ENCODE measurements at regions not wholly inside any gene's neighbourhood (a gene's known extent, or its start where the extent isn't known, plus 50 kb on each side); places are given as distances from the start of the nearest gene placed in this dataset.

DNA sequence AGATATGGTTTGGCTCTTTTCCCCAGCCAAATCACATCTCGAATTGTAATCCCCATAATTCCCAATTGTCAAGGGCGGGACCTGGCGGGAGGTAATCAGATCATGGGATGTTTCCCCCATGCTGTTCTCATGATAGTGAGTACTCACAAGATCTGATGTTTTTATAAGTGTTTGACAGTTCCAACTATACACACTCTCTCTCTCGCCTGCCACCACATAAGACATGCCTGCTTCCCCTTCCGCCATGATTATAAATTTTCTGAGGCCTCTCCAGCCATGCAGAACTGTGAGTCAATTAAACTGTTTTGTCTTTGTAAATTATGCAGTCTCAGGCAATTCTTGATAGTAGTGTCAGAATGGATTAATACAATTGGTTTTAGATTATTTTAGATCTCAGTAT, 475.7 kb upstream of the CYLC2 start:
- intact Hi-C loops (cut with DNase I; ENCODE audit: low total_unique reads) = no loop called here
- no peaks in the 10 kb centered on the region for H3K27me3 ChIP-seq
- in situ Hi-C loops (cut with MboI; ENCODE audit: low pct_ligation_motif_present in 1 of 4, low pct_unique_long_range_greater_than_20kb in 1 of 4, low sequenced_read_pairs in 3 of 4) = no loop called here
- WGBS, 2 donors (ENCODE audit: low coverage in 1 of 2) = 76 to 80% methylated on average over 5 of the region's 5 CpGs
- H3K4me1 ChIP-seq = no peaks in the 10 kb centered on the region
- H3K9me3 ChIP-seq = no peaks in the 10 kb centered on the region
- TF ChIP-seq, protein P1, sequence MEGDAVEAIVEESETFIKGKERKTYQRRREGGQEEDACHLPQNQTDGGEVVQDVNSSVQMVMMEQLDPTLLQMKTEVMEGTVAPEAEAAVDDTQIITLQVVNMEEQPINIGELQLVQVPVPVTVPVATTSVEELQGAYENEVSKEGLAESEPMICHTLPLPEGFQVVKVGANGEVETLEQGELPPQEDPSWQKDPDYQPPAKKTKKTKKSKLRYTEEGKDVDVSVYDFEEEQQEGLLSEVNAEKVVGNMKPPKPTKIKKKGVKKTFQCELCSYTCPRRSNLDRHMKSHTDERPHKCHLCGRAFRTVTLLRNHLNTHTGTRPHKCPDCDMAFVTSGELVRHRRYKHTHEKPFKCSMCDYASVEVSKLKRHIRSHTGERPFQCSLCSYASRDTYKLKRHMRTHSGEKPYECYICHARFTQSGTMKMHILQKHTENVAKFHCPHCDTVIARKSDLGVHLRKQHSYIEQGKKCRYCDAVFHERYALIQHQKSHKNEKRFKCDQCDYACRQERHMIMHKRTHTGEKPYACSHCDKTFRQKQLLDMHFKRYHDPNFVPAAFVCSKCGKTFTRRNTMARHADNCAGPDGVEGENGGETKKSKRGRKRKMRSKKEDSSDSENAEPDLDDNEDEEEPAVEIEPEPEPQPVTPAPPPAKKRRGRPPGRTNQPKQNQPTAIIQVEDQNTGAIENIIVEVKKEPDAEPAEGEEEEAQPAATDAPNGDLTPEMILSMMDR (IDR thresholded peaks at IDR 0.05) = no peak
- TF ChIP-seq POLR2A (IDR thresholded peaks at IDR 0.05) = no peak
- no peak for TF ChIP-seq EP300 (IDR thresholded peaks at IDR 0.05; ENCODE audit: low read depth)
- no peak for TF ChIP-seq POLR2AphosphoS5 (IDR thresholded peaks at IDR 0.05)
- H3K27ac ChIP-seq = no peak overlapping the region
- no peaks in the 10 kb centered on the region for H3K36me3 ChIP-seq
- H3K4me3 ChIP-seq = no peak overlapping the region
- DNase-seq = no peak

DNA sequence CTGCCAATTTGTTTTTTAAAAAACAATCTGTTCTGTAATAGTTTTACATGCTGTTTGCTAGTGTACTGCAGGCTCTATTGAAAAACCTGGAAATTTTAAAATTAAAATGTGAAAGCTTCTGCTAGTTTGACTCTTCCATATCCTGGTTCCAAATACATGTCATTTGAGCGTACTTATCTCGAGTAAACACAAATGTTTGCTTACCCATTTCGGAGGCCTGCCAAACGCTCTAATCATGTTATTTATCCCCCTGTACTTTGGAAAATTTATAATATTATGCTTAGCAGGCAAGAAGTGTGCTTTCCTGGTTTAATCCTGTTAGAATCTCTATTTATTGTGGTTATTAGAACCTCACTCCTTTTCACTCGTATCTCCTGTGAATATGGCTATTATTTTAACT, 476.8 kb upstream of the CYLC2 start:
- Histone ChIP-seq H3K27me3 (no peaks in the 10 kb centered on the region), H3K4me3 (no peak overlapping the region), H3K27ac (no peak overlapping the region), H3K9me3 (no peaks in the 10 kb centered on the region), H3K36me3 (no peaks in the 10 kb centered on the region), H3K4me1 (no peaks in the 10 kb centered on the region)
- no peak for DNase-seq
- intact Hi-C loops (cut with DNase I; ENCODE audit: low total_unique reads) (no loop called here), in situ Hi-C loops (cut with MboI; ENCODE audit: low pct_ligation_motif_present in 1 of 4, low pct_unique_long_range_greater_than_20kb in 1 of 4, low sequenced_read_pairs in 3 of 4) (no loop called here)
- 52 to 53% methylated on average over 5 of the region's 5 CpGs for WGBS, 2 donors (ENCODE audit: low coverage in 1 of 2)
- no peak for TF ChIP-seq POLR2A (IDR thresholded peaks at IDR 0.05)
- TF ChIP-seq EP300 (IDR thresholded peaks at IDR 0.05; ENCODE audit: low read depth) = no peak
- TF ChIP-seq POLR2AphosphoS5 (IDR thresholded peaks at IDR 0.05) = no peak
- TF ChIP-seq, protein P1 (IDR thresholded peaks at IDR 0.05) = no peak

DNA sequence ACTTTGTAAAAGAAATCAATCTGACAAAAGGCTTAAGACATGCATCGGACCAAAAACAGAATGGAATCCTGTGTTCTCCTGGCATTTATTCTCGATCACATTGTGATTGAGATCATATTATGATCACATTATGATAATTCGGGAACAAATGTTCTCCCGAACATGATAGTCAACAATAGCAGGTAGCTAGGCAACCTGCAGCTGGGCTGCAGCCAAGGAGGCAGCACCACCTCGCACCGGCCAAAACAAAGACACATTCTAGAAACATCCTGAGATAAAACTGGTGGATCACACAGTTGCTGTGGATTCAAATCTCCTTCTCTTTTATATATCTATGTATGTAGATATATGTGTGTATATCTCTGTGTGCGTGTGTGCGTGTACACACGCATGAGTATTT, 480.6 kb upstream of the CYLC2 start:
- TF ChIP-seq, protein P1 (IDR thresholded peaks at IDR 0.05) = no peak
- TF ChIP-seq POLR2AphosphoS5 (IDR thresholded peaks at IDR 0.05) (no peak), POLR2A (IDR thresholded peaks at IDR 0.05) (no peak), EP300 (IDR thresholded peaks at IDR 0.05; ENCODE audit: low read depth) (no peak)
- H3K36me3 ChIP-seq = no peaks in the 10 kb centered on the region
- 77 to 79% methylated on average over 7 to 9 of the region's 9 CpGs for WGBS, 2 donors (ENCODE audit: low coverage in 1 of 2)
- no peaks in the 10 kb centered on the region for H3K27me3 ChIP-seq
- no peaks in the 10 kb centered on the region for H3K9me3 ChIP-seq
- in situ Hi-C loops (cut with MboI; ENCODE audit: low pct_ligation_motif_present in 1 of 4, low pct_unique_long_range_greater_than_20kb in 1 of 4, low sequenced_read_pairs in 3 of 4) (no loop called here), intact Hi-C loops (cut with DNase I; ENCODE audit: low total_unique reads) (no loop called here)
- no peaks in the 10 kb centered on the region for H3K4me1 ChIP-seq
- no peak overlapping the region for H3K4me3 ChIP-seq
- H3K27ac ChIP-seq = no peak overlapping the region
- no peak for DNase-seq

- intact Hi-C loops (cut with DNase I; ENCODE audit: low total_unique reads) = no loop called here
- H3K4me3 ChIP-seq = no peak overlapping the region
- H3K27ac ChIP-seq = no peak overlapping the region
- H3K27me3 ChIP-seq = no peaks in the 10 kb centered on the region
- DNase-seq = no peak
- TF ChIP-seq EP300 (IDR thresholded peaks at IDR 0.05; ENCODE audit: low read depth) = no peak
- in situ Hi-C loops (cut with MboI; ENCODE audit: low pct_ligation_motif_present in 1 of 4, low pct_unique_long_range_greater_than_20kb in 1 of 4, low sequenced_read_pairs in 3 of 4) = no loop called here
- H3K9me3 ChIP-seq = no peaks in the 10 kb centered on the region
- H3K4me1 ChIP-seq = no peaks in the 10 kb centered on the region
- WGBS, 2 donors (ENCODE audit: low coverage in 1 of 2) = 42 to 48% methylated on average over 2 of the region's 2 CpGs
- no peaks in the 10 kb centered on the region for H3K36me3 ChIP-seq
These were observed 488.0 kb upstream of the CYLC2 start for GRCh38 chr9:102507044-102507687.

DNA sequence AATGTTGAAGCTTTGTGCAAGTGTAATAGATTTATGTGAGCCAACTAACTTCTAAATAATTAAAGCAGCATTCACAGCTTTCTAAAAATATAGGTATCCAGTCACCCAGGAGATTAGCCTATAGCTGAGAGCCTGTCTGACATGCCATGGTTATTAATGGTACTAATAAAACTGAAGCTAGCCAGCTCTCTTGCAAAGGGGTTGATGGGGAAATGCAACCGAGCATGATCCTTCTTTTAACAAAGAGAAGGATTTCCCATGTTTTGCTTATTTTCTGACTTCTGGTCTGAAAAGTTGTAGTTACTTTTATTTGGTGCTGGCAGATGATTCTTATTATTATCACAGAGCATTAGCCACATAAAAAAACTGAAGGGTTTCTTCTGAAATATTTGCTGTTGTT, 488.7 kb upstream of the CYLC2 start:
- in situ Hi-C loops (cut with MboI; ENCODE audit: low pct_ligation_motif_present in 1 of 4, low pct_unique_long_range_greater_than_20kb in 1 of 4, low sequenced_read_pairs in 3 of 4) = no loop called here
- 47 to 55% methylated on average over 1 of the region's 1 CpG for WGBS, 2 donors (ENCODE audit: low coverage in 1 of 2)
- no peak overlapping the region for H3K27ac ChIP-seq
- H3K36me3 ChIP-seq = no peaks in the 10 kb centered on the region
- no peak overlapping the region for H3K4me3 ChIP-seq
- no peaks in the 10 kb centered on the region for H3K4me1 ChIP-seq
- H3K27me3 ChIP-seq = no peaks in the 10 kb centered on the region
- DNase-seq = no peak
- H3K9me3 ChIP-seq = no peaks in the 10 kb centered on the region
- intact Hi-C loops (cut with DNase I; ENCODE audit: low total_unique reads) = no loop called here
- TF ChIP-seq, protein P1 (IDR thresholded peaks at IDR 0.05) = no peak
- TF ChIP-seq POLR2A (IDR thresholded peaks at IDR 0.05) = no peak
- no peak for TF ChIP-seq POLR2AphosphoS5 (IDR thresholded peaks at IDR 0.05)
- no peak for TF ChIP-seq EP300 (IDR thresholded peaks at IDR 0.05; ENCODE audit: low read depth)

All from transverse colon (tissue), 4 donors.